Endodermal cell (in vitro differentiated cells): ENCODE measurements at regions not wholly inside any gene's neighbourhood (a gene's known extent, or its start where the extent isn't known, plus 50 kb on each side); places are given as distances from the start of the nearest gene placed in this dataset.

Experiments
- DNase-seq: peaks from one replicate; pipeline ENCODE4 v3.0.0-alpha.2; 2017
- H3K27ac ChIP-seq: 2 replicates; pipeline ENCODE4 v1.5.1; 2013; ENCODE audit warnings: mild to moderate bottlenecking, low read depth, low read length, moderate library complexity
- H3K27me3 ChIP-seq: 2 replicates; pipeline ENCODE4 v1.6.1; 2013; ENCODE audit warnings: mild to moderate bottlenecking, low read length, moderate library complexity; ENCODE audit not compliant: insufficient read depth, control insufficient read depth, poor library complexity, severe bottlenecking
- H3K36me3 ChIP-seq: 2 replicates; pipeline ENCODE4 v1.7.0; 2013; ENCODE audit warnings: mild to moderate bottlenecking, low read length, moderate library complexity; ENCODE audit not compliant: control insufficient read depth, insufficient read depth
- H3K4me1 ChIP-seq: one replicate; pipeline ENCODE4 v1.7.0; 2013; ENCODE audit warnings: low read length; ENCODE audit not compliant: control insufficient read depth, insufficient read depth
- H3K4me3 ChIP-seq: 2 replicates; pipeline ENCODE4 v1.5.1; 2013; ENCODE audit warnings: mild to moderate bottlenecking, low read length, moderate library complexity
- H3K9ac ChIP-seq: 2 replicates; pipeline ENCODE4 v1.6.1; 2013; ENCODE audit warnings: mild to moderate bottlenecking, low read length, moderate library complexity; ENCODE audit not compliant: poor library complexity, severe bottlenecking; ENCODE audit errors: extremely low read depth
- H3K9me3 ChIP-seq: 2 replicates; pipeline ENCODE4 v1.6.1; 2013; ENCODE audit warnings: mild to moderate bottlenecking, low read length, moderate library complexity; ENCODE audit not compliant: control insufficient read depth
- H3K27ac Mint-ChIP-seq: 2 replicates; pipeline ENCODE4 v1.8.0; 2020; ENCODE audit warnings: mixed read lengths
- H3K27me3 Mint-ChIP-seq: 2 replicates; pipeline ENCODE4 v1.8.0; 2021; ENCODE audit warnings: mild to moderate bottlenecking, mixed read lengths; ENCODE audit not compliant: insufficient read depth
- H3K36me3 Mint-ChIP-seq: 2 replicates; pipeline ENCODE4 v1.8.0; 2020; ENCODE audit warnings: low read depth, mixed read lengths
- H3K4me1 Mint-ChIP-seq: 2 replicates; pipeline ENCODE4 v1.8.0; 2020; ENCODE audit warnings: mixed read lengths
- H3K4me3 Mint-ChIP-seq: 2 replicates; pipeline ENCODE4 v1.8.0; 2020; ENCODE audit warnings: mild to moderate bottlenecking, moderate library complexity, mixed read lengths
- H3K9me3 Mint-ChIP-seq: 2 replicates; pipeline ENCODE4 v1.8.0; 2020; ENCODE audit warnings: mild to moderate bottlenecking, mixed read lengths
- WGBS, 2 experiments: methylation state at CpG; one replicate each; pipeline versions ENCODE4 v1.1.5 to v1.1.7; 2013; ENCODE audit warnings: missing lambda C conversion rate in 2 of 2, mixed read lengths in 1 of 2; ENCODE audit not compliant: insufficient coverage in 1 of 2, insufficient read length in 1 of 2; 5-methylcytosine and 5-hydroxymethylcytosine counted together
- TF ChIP-seq, protein P1 (sequence below): fragments of 200-600 bp; sonication (generic); conservative IDR thresholded peaks from 2 replicates; pipeline ENCODE4 v1.5.0; 2021; ENCODE audit warnings: antibody characterized with exemption, mild to moderate bottlenecking

DNA sequence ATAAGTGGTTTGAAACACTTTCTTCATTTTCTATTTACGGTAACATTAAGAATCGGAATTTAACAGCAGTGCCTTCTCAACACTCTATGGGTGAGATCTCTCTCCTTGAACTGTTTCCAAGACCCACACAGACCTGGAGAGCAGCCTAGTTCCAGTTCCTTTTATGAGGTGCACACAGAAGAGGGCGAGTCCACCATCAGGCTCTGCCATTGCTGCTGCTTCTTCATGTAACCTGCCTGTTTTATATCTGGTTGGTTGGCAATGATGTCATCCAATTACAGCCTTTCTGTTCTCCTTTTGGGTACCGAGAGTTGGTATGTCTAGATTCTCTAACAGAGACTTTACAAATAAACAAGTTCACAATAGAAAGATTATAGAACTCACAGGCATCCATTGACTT, 225.7 kb downstream of the UTP18 start:
- Mint-ChIP-seq H3K4me3 (no peak overlapping the region), H3K4me1 (peaks cover 7% of the 10 kb centered on the region), H3K27ac (no peak overlapping the region), H3K27me3 (peaks cover 5% of the 10 kb centered on the region), H3K36me3 (no peaks in the 10 kb centered on the region), H3K9me3 (peaks cover 7% of the 10 kb centered on the region)
- Histone ChIP-seq H3K4me3 (no peak overlapping the region), H3K27ac (no peak overlapping the region), H3K9ac (no peak overlapping the region), H3K27me3 (no peaks in the 10 kb centered on the region), H3K4me1 (no peaks in the 10 kb centered on the region), H3K36me3 (no peaks in the 10 kb centered on the region), H3K9me3 (peaks cover 7% of the 10 kb centered on the region)
- TF ChIP-seq, protein P1, sequence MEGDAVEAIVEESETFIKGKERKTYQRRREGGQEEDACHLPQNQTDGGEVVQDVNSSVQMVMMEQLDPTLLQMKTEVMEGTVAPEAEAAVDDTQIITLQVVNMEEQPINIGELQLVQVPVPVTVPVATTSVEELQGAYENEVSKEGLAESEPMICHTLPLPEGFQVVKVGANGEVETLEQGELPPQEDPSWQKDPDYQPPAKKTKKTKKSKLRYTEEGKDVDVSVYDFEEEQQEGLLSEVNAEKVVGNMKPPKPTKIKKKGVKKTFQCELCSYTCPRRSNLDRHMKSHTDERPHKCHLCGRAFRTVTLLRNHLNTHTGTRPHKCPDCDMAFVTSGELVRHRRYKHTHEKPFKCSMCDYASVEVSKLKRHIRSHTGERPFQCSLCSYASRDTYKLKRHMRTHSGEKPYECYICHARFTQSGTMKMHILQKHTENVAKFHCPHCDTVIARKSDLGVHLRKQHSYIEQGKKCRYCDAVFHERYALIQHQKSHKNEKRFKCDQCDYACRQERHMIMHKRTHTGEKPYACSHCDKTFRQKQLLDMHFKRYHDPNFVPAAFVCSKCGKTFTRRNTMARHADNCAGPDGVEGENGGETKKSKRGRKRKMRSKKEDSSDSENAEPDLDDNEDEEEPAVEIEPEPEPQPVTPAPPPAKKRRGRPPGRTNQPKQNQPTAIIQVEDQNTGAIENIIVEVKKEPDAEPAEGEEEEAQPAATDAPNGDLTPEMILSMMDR = no peak
- no peak for DNase-seq
- 81 to 100% methylated on average over 2 to 4 of the region's 4 CpGs for WGBS, 2 experiments

DNA sequence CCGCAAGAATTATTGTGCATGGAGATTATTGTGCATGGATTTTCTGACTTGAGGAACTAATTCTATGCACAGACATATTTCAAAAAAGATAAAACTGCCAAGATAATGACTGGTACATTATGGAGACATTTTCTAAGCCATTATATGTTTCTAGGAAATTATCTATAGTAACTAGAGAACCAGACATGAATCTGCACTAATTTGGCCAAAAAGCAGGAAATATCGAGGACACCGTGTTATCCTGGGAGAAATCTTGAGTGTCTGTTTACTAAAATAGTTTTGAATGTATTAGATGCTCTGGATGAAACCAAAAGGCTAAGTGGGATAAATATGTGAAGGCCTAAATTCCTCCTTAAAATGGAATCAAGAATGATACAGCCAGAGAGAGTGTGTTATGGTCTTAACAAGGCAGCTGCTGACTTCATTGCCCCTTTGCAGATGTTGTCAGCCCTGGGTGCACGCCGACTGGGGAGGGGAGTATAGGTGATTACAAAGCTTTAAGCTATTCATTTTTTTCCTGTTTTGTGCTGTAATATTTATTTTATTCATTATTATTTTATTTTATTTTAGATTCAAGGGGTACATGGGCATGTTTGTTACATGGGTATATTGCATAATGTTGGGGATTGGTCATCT, 226.7 kb downstream of the UTP18 start:
- WGBS, 2 experiments = 93 to 100% methylated on average over 2 to 4 of the region's 5 CpGs
- Histone ChIP-seq H3K4me3 (no peak overlapping the region), H3K27ac (no peak overlapping the region), H3K9ac (no peak overlapping the region), H3K4me1 (no peaks in the 10 kb centered on the region), H3K36me3 (no peaks in the 10 kb centered on the region), H3K9me3 (no peaks in the 10 kb centered on the region), H3K27me3 (no peaks in the 10 kb centered on the region)
- H3K4me3 Mint-ChIP-seq = no peak overlapping the region
- H3K9me3 Mint-ChIP-seq = peaks cover 1% of the 10 kb centered on the region
- H3K4me1 Mint-ChIP-seq = peaks cover 7% of the 10 kb centered on the region
- H3K36me3 Mint-ChIP-seq = no peaks in the 10 kb centered on the region
- TF ChIP-seq, protein P1 = no peak
- H3K27ac Mint-ChIP-seq = no peak overlapping the region
- H3K27me3 Mint-ChIP-seq = peaks cover 7% of the 10 kb centered on the region
- no peak for DNase-seq

DNA sequence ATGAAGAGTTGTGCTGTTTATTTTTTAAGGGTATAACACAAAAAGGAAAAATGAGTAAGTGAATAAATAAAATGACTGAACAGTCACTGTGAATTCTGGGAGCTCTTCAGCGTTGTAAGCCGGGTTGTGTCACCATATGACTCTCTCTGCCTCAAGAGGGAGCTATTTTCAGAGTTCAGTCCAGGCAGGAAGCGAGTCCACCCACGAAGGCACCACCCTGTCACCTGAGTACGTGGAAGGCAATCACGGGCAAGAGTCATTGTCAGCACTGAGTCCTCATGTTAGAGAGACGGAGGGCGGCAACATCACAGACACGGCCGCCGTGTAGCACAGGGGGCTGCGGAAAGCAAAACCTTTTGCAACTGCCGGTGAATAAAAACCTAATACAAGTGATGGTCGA, 227.6 kb downstream of the UTP18 start:
- no peak overlapping the region for H3K27ac Mint-ChIP-seq
- H3K4me3 ChIP-seq = no peak overlapping the region
- no peak overlapping the region for H3K27ac ChIP-seq
- peaks cover 7% of the 10 kb centered on the region for H3K4me1 Mint-ChIP-seq
- H3K4me1 ChIP-seq = no peaks in the 10 kb centered on the region
- no peak overlapping the region for H3K9ac ChIP-seq
- 75% methylated on average over 14 of the region's 14 CpGs for WGBS, 2 experiments
- no peaks in the 10 kb centered on the region for H3K9me3 Mint-ChIP-seq
- TF ChIP-seq, protein P1 = peak; percentile 78
- H3K36me3 ChIP-seq = no peaks in the 10 kb centered on the region
- no peaks in the 10 kb centered on the region for H3K9me3 ChIP-seq
- H3K36me3 Mint-ChIP-seq = no peaks in the 10 kb centered on the region
- peaks cover 12% of the 10 kb centered on the region for H3K27me3 Mint-ChIP-seq
- H3K27me3 ChIP-seq = no peaks in the 10 kb centered on the region
- DNase-seq = peak; percentile 84
- no peak overlapping the region for H3K4me3 Mint-ChIP-seq
